HG02852 (cell line): ENCODE measurements at regions not wholly inside any gene's neighbourhood (a gene's known extent, or its start where the extent isn't known, plus 50 kb on each side); places are given as distances from the start of the nearest gene placed in this dataset.

Experiments
- ATAC-seq: cut with Tn5 transposase; IDR thresholded peaks from one replicate; pipeline ENCODE4 v1.9.1; 2021; ENCODE audit warnings: mild to moderate bottlenecking, moderate library complexity; ENCODE audit not compliant: unreplicated experiment

- no peak for ATAC-seq
Observed at GRCh38 chr4:30281986-30282385, 438.2 kb upstream of the PCDH7 start.

- ATAC-seq = no peak
Observed at GRCh38 chr4:30283336-30283735, 436.8 kb upstream of the PCDH7 start.

- ATAC-seq = no peak
Observed at GRCh38 chr4:30294295-30294694, 425.9 kb upstream of the PCDH7 start.

- ATAC-seq = no peak
Observed at GRCh38 chr4:30295652-30296051, 424.5 kb upstream of the PCDH7 start.

GRCh38 chr4:30314001-30314400 is 406.2 kb upstream of the PCDH7 start:
- no peak for ATAC-seq

GRCh38 chr4:30330894-30331652 is 389.1 kb upstream of the PCDH7 start:
- ATAC-seq = no peak

- no peak for ATAC-seq
Observed at GRCh38 chr4:30341731-30342130, 378.4 kb upstream of the PCDH7 start.

GRCh38 chr4:30350288-30350687 is 369.9 kb upstream of the PCDH7 start:
- no peak for ATAC-seq

GRCh38 chr4:30354605-30355004 is 365.6 kb upstream of the PCDH7 start:
- ATAC-seq = no peak

- ATAC-seq = no peak
Observed at GRCh38 chr4:30362436-30362835, 357.7 kb upstream of the PCDH7 start.

GRCh38 chr4:30370105-30370504 is 350.1 kb upstream of the PCDH7 start:
- no peak for ATAC-seq

- peak; percentile 98 for ATAC-seq
Observed at GRCh38 chr4:30380404-30380998, 339.7 kb upstream of the PCDH7 start.

GRCh38 chr4:30385650-30386049 is 334.5 kb upstream of the PCDH7 start:
- ATAC-seq = no peak

- ATAC-seq = no peak
Observed at GRCh38 chr4:30386266-30386895, 333.8 kb upstream of the PCDH7 start.

GRCh38 chr4:30395902-30396301 is 324.3 kb upstream of the PCDH7 start:
- ATAC-seq = no peak

- no peak for ATAC-seq
Observed at GRCh38 chr4:30396772-30397475, 323.2 kb upstream of the PCDH7 start.

GRCh38 chr4:30399476-30399875 is 320.7 kb upstream of the PCDH7 start:
- no peak for ATAC-seq

GRCh38 chr4:30402276-30402675 is 317.9 kb upstream of the PCDH7 start:
- ATAC-seq = no peak

GRCh38 chr4:30413915-30414314 is 306.3 kb upstream of the PCDH7 start:
- ATAC-seq = no peak

GRCh38 chr4:30416547-30416946 is 303.6 kb upstream of the PCDH7 start:
- ATAC-seq = no peak

- ATAC-seq = no peak
Observed at GRCh38 chr4:30427932-30428331, 292.2 kb upstream of the PCDH7 start.
